ENCODE measurements at regions not wholly inside any gene's neighbourhood (a gene's known extent, or its start where the extent isn't known, plus 50 kb on each side); places are given as distances from the start of the nearest gene placed in this dataset.

DNA sequence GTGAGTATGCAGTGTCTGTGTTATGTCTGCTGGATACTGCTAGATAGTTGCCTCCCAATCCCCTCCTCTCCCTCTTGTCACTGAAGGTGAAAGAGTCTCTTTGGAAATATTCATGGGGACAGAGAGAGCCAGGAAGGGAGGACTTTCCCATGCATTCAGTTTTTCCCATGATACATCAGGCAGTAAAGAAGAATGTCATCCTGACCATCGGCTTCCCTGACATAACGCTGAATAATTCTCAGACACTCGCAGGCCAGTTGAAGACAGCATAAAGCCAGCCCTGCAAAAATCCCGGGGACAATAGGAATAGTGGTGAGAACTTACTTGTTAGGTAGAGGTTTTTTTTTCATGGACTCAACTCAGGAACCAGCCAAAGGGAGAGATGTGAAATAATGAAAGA, 58.1 kb downstream of the KLF4 start:
- DNase-seq, result no peak

DNA sequence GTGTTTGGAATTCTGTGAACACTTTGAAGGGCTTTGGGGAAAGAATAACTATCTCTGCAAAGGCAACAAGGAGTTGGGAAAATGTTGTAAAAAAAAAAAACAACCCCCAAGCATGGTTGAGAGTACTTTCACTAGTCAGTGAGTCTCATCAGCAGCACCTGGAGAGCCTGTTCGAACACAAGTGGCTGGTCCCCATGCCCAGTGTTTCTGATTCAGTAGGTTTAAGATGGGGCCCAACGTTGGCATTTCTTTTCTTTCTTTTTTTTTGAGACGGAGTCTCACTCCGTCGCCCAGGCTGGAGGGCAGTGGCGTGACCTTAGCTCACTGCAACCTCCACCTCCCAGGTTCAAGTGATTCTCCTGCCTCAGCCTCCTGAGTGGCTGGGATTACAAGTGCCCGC, 59.5 kb downstream of the KLF4 start:
- no peak for DNase-seq

DNA sequence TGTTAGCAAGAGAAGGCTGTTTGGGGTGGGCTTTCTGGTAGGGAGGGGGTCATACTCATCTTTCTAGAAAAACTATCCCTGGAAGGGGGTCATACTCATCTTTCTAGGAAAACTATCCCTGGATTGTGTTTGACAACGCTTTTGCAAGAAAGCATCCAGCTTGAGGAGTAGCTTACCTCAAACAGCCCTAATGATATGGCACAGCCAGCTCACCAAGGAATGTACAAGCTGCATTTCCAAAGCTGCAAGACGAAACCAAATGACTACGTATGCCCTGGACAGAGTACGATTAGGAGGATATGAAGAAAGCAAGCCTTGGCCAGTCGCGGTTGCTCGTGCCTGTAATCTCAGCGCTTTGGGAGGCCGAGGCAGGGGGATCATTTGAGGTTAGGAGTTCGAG, 63.4 kb downstream of the KLF4 start:
- DNase-seq, result no peak

DNA sequence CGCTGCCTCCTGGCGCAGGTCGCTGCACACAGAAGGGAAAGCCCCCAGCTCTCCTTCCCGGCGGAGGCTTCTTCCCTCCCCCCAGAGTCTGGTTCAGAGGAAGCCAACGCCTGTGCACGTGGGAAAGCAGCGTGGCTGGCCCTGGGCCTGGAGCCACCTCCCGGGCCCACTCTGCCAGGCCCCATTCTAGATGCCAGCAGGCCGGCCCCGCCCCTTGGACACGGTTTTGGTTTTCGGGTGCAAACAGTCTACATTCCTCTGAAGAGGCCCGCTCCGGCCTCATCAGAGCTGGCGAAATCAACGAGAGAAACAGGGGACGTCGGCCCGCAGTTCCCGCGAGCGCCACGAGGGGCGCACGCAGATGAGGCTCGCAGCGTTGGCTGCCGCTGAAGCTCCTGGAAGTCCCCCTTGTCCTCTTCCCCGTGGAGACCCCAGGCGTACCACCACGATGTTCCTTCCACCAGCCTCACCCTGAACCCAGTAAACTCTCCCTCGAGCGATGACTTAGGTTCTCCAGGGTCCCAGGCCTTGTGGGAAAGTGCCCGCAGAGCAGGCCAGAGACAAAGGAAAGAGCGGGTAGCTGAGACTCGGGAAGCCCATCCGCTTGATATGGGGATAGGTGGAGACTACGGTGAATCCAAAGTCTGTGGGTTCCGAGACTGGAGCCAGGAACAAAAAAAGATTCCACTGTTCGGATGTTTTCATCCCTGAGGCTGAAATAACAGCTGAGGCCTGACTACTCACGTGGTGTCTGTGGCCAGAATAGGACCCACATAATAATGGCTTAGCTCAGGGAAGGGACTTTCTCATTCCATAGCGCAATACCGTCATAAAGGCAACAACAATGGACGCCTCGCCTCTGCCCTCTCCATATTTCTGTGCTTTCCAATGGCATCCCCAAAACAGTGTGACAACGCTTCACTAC, 64.2 kb downstream of the KLF4 start:
- peak in 3 of 6 experiments; percentile 3 to 11 (median 9) for DNase-seq

- DNase-seq, result no peak
These were observed 66.0 kb downstream of the KLF4 start for GRCh38 chr9:107423540-107423939.

- no peak for DNase-seq
These were observed 67.1 kb downstream of the KLF4 start for GRCh38 chr9:107422189-107423185.

- no peak for DNase-seq
These were observed 79.1 kb downstream of the KLF4 start for GRCh38 chr9:107410420-107410819.

GRCh38 chr9:107409581-107410389, 79.8 kb downstream of the KLF4 start:
- no peak for DNase-seq

- no peak for DNase-seq
These were observed 81.9 kb downstream of the KLF4 start for GRCh38 chr9:107407675-107408074.

DNA sequence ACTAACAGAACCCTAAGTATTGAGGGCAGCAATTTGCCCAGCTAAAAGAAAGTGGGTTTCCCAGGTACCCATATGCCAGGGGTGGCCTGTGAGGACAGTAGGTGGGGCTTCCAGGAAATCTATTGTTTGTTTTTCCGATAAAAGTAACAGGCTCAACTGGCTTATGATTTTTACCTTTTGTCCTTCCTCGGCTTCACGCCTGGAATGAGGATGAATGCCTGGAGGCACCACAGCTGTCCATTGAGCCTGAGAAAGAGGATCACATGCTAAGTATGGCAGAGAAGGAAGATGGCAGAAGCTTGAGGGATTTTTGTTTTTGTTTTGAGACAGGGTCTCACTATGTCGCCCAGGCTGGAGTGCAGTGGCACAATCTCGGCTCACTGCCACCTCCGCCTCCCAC, 84.1 kb downstream of the KLF4 start:
- no peak for DNase-seq

- no peak for DNase-seq
These were observed 84.8 kb downstream of the KLF4 start for GRCh38 chr9:107404736-107405135.

- no peak for DNase-seq
These were observed 85.4 kb downstream of the KLF4 start for GRCh38 chr9:107404161-107404560.

- no peak for DNase-seq
These were observed 92.2 kb downstream of the KLF4 start for GRCh38 chr9:107397076-107398044.

DNA sequence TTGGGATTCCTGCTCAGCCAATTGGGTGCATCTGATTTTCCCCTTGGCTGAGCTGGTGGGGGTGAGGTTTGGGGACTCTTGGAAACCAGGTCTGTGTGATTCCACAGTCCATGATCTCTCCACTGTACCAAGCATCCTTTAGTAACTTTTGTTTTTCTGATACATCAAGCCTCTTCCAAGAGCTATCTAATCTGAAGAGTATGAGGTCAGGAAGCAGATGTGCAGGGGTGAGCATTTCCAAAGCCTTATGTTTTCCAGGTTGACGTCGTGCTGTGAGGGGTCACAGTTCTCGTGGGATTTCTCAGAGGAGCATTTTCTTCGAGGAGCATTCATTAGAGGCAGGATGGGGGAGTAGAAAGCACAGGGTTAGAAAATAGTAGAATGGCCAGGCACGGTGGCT, 95.3 kb downstream of the KLF4 start:
- DNase-seq, result no peak

DNA sequence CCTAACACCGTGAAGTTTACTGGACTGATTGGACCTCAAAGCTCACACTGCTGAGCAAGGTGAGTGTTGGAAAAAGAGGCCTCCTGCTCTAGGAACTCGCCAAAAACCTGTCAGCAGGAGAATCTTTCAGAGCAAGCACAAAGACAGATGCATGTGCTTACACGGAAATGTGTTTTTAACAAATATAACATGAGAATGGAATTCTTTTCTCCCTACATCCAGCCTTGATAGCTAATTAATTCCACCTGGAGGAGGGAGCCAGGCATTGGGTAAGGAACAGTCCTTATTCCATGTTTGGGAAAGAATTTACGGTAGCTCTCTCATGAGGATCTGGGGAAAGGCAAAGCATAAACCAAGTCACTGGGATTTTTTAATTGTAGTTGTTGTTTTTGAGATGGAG, 98.8 kb downstream of the KLF4 start:
- DNase-seq, result no peak

GRCh38 chr9:107390279-107390678, 99.3 kb downstream of the KLF4 start:
- no peak for DNase-seq

DNA sequence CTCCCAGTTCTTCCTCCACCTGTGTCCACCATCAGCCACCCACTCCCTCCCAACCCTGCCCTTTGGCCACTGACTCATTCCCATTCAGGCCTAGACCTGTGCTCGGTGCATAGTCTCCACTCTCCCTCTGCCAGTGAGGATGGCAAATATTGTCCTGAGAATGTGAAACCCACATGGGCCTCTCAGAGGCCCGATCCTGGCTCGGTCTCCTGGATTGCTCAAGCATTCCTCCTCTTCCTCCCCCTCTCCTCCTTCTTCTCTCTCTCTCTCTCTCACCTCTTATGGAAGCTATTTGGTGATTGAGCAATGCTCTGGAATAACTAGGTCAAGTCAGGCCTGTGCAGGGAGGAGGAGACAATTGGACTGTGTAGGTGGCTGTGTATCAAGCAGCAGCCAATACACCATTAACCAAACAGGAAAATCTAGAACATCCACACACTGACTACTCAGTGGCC, 99.9 kb downstream of the KLF4 start:
- no peak for DNase-seq

DNA sequence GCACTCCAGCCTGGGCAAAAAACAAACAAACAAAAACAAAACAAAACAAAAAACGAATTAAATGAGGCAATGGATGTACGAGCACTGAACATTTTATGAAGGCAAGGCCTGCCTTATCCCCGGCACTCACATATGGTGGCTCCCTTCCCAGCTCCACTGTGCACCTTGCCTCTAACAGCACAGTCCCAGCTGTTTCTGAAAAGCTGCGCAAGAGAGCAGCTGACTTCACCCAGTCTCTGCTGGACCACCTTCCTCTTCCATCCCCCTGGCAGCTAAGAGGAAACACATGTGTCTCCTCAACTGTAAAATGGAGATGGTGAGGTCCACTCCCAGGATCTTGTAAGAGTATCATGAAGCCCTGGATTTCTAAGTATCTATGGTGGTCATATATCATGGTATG, 100.7 kb downstream of the KLF4 start:
- DNase-seq, result no peak

DNA sequence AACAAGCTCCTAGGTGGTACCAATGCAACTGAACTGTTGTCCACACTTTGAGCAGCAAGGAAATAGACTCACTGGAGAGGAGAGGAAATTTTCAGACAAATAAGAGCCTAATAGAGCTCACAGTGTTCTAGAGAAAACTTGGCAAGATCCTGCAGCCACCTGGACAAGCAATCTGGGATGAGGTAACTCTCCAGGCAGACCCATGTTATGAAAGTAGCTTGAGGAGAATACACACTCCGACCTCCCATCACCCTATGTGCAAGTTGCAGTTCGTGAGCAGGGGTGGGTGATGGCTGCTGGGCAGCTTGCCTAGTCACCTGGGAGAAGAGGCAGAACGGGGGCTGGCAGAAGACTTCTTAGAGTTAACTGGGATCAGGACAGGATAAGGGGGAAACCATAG, 102.2 kb downstream of the KLF4 start:
- DNase-seq, result no peak

- DNase-seq, result no peak
These were observed 103.2 kb downstream of the KLF4 start for GRCh38 chr9:107386396-107386795.
